Transverse colon (tissue), 4 donors: ENCODE measurements at regions not wholly inside any gene's neighbourhood (a gene's known extent, or its start where the extent isn't known, plus 50 kb on each side); places are given as distances from the start of the nearest gene placed in this dataset.

Experiments used
- DNase-seq: peaks from one replicate; pipeline ENCODE4 v3.0.0-alpha.2; 2019
- H3K27ac ChIP-seq, 4 donors: fragments of 200-600 bp; sonication (generic); 2 replicates each; pipeline ENCODE4 v1.5.1; 2016 to 2018; ENCODE audit warnings: inconsistent platforms in 4 of 4
- H3K27me3 ChIP-seq: fragments of 200-600 bp; sonication (generic); 2 replicates; pipeline ENCODE4 v1.5.1; 2017; ENCODE audit warnings: inconsistent platforms
- H3K36me3 ChIP-seq, 4 donors: fragments of 200-600 bp; sonication (generic); 2 replicates each; pipeline ENCODE4 v1.5.1; 2017 to 2019; ENCODE audit warnings: inconsistent platforms in 4 of 4
- H3K4me1 ChIP-seq, 4 donors: fragments of 200-600 bp; sonication (generic); 2 replicates each; pipeline ENCODE4 v1.5.1; 2017 to 2020; ENCODE audit warnings: inconsistent platforms in 4 of 4
- H3K4me3 ChIP-seq, 4 donors: fragments of 200-600 bp; sonication (generic); 1 replicate in 1 of 4; 2 replicates in 3 of 4; pipeline versions ENCODE4 v1.5.1 to v1.6.1; 2017 to 2019; ENCODE audit warnings: inconsistent platforms in 4 of 4
- H3K9me3 ChIP-seq, 2 donors: fragments of 200-600 bp; sonication (generic); 2 replicates each; pipeline ENCODE4 v1.5.1; 2017 to 2019; ENCODE audit warnings: inconsistent platforms in 2 of 2
- CTCF ChIP-seq, 5 experiments: fragments of 200-600 bp in 3 of 5; fragments of 450-650 bp in 2 of 5; sonication (generic) in 3 of 5; IDR thresholded peaks; 1 replicate in 2 of 5; 2 replicates in 3 of 5; pipeline ENCODE4 v1.5.1; 2016 to 2017; ENCODE audit warnings: antibody characterized with exemption in 5 of 5, inconsistent platforms in 3 of 5, mild to moderate bottlenecking in 2 of 5, moderate library complexity in 1 of 5
- EP300 ChIP-seq: sonication (generic); formaldehyde crosslinking; IDR thresholded peaks from one replicate; pipeline ENCODE4 v1.6.1; 2017; ENCODE audit warnings: antibody characterized with exemption, low read depth
- POLR2A ChIP-seq: fragments of 450-650 bp; IDR thresholded peaks from one replicate; pipeline ENCODE4 v1.6.1; 2016; ENCODE audit warnings: antibody characterized with exemption, mild to moderate bottlenecking, moderate library complexity
- POLR2AphosphoS5 ChIP-seq, 3 donors: sonication (generic); formaldehyde crosslinking; IDR thresholded peaks; one replicate each; pipeline ENCODE4 v1.6.1; 2016; ENCODE audit warnings: antibody characterized with exemption in 3 of 3
- WGBS, 2 donors: methylation state at CpG; one replicate each; pipeline ENCODE4 v1.1.5; 2018; ENCODE audit warnings: low coverage in 1 of 2; 5-methylcytosine and 5-hydroxymethylcytosine counted together
- in situ Hi-C, 4 donors: fragments of 200-750 bp; cut with MboI; loops; one replicate each; pipeline versions ENCODE4 v1.15.0 to v1.15.1; 2017; ENCODE audit warnings: low sequenced_read_pairs in 3 of 4, low pct_ligation_motif_present in 1 of 4, low pct_unique_long_range_greater_than_20kb in 1 of 4
- intact Hi-C: fragments of 100-400 bp; cut with DNase I; formaldehyde crosslinking; loops from one replicate; pipeline ENCODE4 v1.15.1; 2023; ENCODE audit warnings: low total_unique reads

- TF ChIP-seq POLR2AphosphoS5 (IDR thresholded peaks at IDR 0.05) (no peak), EP300 (no peak), CTCF (IDR thresholded peaks at IDR 0.05) (no peak), POLR2A (no peak)
- intact Hi-C loops (no loop called here), in situ Hi-C loops (no loop called here)
- Histone ChIP-seq H3K9me3 (no peaks in the 10 kb centered on the region), H3K4me3 (no peak overlapping the region), H3K27me3 (no peaks in the 10 kb centered on the region), H3K27ac (no peak overlapping the region), H3K4me1 (no peaks in the 10 kb centered on the region), H3K36me3 (no peaks in the 10 kb centered on the region)
- 96% methylated on average over 37 of the region's 39 CpGs; no CpG with 5 or more reads in 1 of the 2 donors for WGBS, 2 donors
- no peak for DNase-seq
Observed at GRCh38 chr1:191151321-191151807, 673.7 kb upstream of the BRINP3 start.

GRCh38 chr1:191152776-191153175, 675.1 kb upstream of the BRINP3 start:
- Histone ChIP-seq H3K36me3 (no peaks in the 10 kb centered on the region), H3K4me3 (no peak overlapping the region), H3K27ac (no peak overlapping the region), H3K27me3 (no peaks in the 10 kb centered on the region), H3K9me3 (no peaks in the 10 kb centered on the region), H3K4me1 (no peaks in the 10 kb centered on the region)
- WGBS, 2 donors: 46 to 55% methylated on average over 4 of the region's 4 CpGs
- no peak for TF ChIP-seq POLR2A
- TF ChIP-seq CTCF (IDR thresholded peaks at IDR 0.05): no peak
- intact Hi-C loops: loop anchor here (1.0 kb wide), 1 partner anchor 43 kb away; no protein-coding TSS in a partner anchor
- in situ Hi-C loops: no loop called here
- no peak for DNase-seq

GRCh38 chr1:191155178-191155577, 677.5 kb upstream of the BRINP3 start:
- intact Hi-C loops (no loop called here), in situ Hi-C loops (no loop called here)
- TF ChIP-seq POLR2A: no peak
- no peak for TF ChIP-seq CTCF (IDR thresholded peaks at IDR 0.05)
- TF ChIP-seq EP300: no peak
- no peak for TF ChIP-seq POLR2AphosphoS5 (IDR thresholded peaks at IDR 0.05)
- no peaks in the 10 kb centered on the region for H3K4me1 ChIP-seq
- DNase-seq: no peak
- 57 to 64% methylated on average over 4 of the region's 4 CpGs for WGBS, 2 donors
- H3K4me3 ChIP-seq: no peak overlapping the region
- no peaks in the 10 kb centered on the region for H3K27me3 ChIP-seq
- H3K9me3 ChIP-seq: no peaks in the 10 kb centered on the region
- H3K27ac ChIP-seq: no peak overlapping the region
- no peaks in the 10 kb centered on the region for H3K36me3 ChIP-seq

- in situ Hi-C loops (no loop called here), intact Hi-C loops (no loop called here)
- H3K27ac ChIP-seq: no peak overlapping the region
- WGBS, 2 donors: 91 to 96% methylated on average over 4 to 5 of the region's 5 CpGs
- DNase-seq: no peak
- no peaks in the 10 kb centered on the region for H3K4me1 ChIP-seq
- H3K4me3 ChIP-seq: no peak overlapping the region
- TF ChIP-seq POLR2A: no peak
- TF ChIP-seq POLR2AphosphoS5 (IDR thresholded peaks at IDR 0.05): no peak
- no peak for TF ChIP-seq CTCF (IDR thresholded peaks at IDR 0.05)
- TF ChIP-seq EP300: no peak
- no peaks in the 10 kb centered on the region for H3K27me3 ChIP-seq
- no peaks in the 10 kb centered on the region for H3K36me3 ChIP-seq
- no peaks in the 10 kb centered on the region for H3K9me3 ChIP-seq
Observed at GRCh38 chr1:191160837-191161236, 683.2 kb upstream of the BRINP3 start.
